ENCODE measurements at regions not wholly inside any gene's neighbourhood (a gene's known extent, or its start where the extent isn't known, plus 50 kb on each side); places are given as distances from the start of the nearest gene placed in this dataset.
"Not testable (repeated sequence)": the region's sequence is repeated elsewhere in the genome, so short reads cannot be mapped to it uniquely, and the experiment has no call there.

GRCh38 chr10:5576780-5577624, 52.2 kb downstream of the CALML3 start:
- ATAC-seq (no peak), DNase-seq (no peak)
- Histone ChIP-seq H3K36me3 (no peaks in the 10 kb centered on the region), H3K27me3 (no peaks in the 10 kb centered on the region), H3K9me3 (peaks cover 0 to 9% (median 0%) of the 10 kb centered on the region in 3 donors), H3K4me3 (no peak overlapping the region), H3K27ac (no peak overlapping the region), H3K4me1 (peaks cover 14 to 19% of the 10 kb centered on the region in 2 donors)
- TF ChIP-seq POLR2A (IDR thresholded peaks at IDR 0.05) (no peak), CTCF (IDR thresholded peaks at IDR 0.05 in 4 of 5, conservative IDR thresholded peaks at IDR 0.05 in 1 of 5) (no peak)
- in situ Hi-C loops (cut with MboI; ENCODE audit: low sequenced_read_pairs in 4 of 4) (no loop called here), intact Hi-C loops (cut with DNase I; ENCODE audit: low total_unique reads) (no loop called here)

DNA sequence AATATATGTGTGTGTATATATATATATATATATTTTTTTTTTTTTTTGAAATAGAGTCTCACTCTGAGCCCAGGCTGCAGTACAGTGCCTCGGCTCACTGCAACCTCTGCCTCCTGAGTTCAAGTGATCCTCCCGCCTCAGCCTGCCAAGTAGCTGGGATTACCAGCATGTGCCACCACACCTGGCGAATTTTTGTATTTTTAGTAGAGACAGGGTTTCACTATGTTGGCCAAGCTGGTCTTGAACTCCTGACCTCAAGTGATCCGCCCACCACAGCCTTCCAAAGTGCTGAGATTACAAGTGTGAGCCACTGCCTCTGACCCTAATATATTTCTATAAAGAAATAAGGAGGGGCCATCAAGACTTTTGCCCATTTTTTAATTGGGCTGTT, 55.3 kb downstream of the CALML3 start:
- intact Hi-C loops (cut with DNase I; ENCODE audit: low total_unique reads); in situ Hi-C loops (cut with MboI; ENCODE audit: low sequenced_read_pairs in 4 of 4): not testable (repeated sequence)

DNA sequence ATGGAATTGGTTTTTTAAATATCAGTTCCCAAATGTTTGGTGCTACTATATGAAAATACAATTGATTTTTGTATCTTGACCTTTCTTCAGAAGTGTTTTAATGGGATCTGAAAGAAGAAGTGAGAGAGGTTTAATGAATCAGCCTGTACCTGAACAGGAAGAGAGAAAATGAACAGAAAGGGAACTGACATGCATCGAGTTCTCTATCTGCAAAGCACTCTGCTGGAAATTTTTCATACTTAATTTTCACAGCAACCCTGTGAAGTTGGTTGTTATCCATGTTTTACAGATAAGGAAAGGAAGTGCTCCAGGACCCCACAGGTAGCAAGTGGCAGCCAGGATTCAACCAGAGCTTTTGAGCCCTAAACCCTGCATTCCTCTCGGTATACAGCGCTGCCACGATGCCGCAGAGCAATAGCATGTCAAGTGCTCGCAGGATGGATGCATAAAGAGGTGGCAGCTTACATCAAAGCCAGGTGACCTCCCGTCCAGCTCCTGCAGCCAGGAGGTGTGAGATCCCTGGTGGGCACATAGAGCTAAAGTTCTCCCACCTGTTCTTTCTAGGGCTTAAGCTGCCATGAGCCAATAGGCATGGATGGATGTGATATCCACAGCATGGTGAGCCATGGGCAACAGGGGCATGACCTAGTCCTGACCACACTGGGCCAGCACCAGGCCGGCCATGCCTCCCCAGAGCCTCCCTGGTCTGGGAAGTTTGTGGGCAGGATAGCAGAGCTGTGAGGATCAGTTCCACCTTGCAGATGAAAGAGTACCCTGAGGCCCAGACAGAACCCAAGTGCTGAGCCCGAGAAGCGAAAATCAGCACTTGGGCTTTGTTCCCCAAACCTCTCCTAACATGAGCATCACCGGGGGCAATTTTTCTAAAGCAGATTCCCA, 57.2 kb downstream of the CALML3 start:
- peaks cover 0 to 10% (median 0%) of the 10 kb centered on the region in 3 donors for H3K9me3 ChIP-seq
- no peaks in the 10 kb centered on the region for H3K36me3 ChIP-seq
- intact Hi-C loops (cut with DNase I; ENCODE audit: low total_unique reads) (no loop called here), in situ Hi-C loops (cut with MboI; ENCODE audit: low sequenced_read_pairs in 4 of 4) (no loop called here)
- no peak for ATAC-seq
- no peak overlapping the region for H3K4me3 ChIP-seq
- no peaks in the 10 kb centered on the region for H3K27me3 ChIP-seq
- peaks cover 0 to 8% of the 10 kb centered on the region in 2 donors for H3K4me1 ChIP-seq
- H3K27ac ChIP-seq: no peak overlapping the region
- no peak for DNase-seq
- no peak for TF ChIP-seq CTCF (IDR thresholded peaks at IDR 0.05 in 4 of 5, conservative IDR thresholded peaks at IDR 0.05 in 1 of 5)
- TF ChIP-seq POLR2A (IDR thresholded peaks at IDR 0.05): no peak

More for the DNA sequence above, 55.3 kb downstream of the CALML3 start:
- not testable (repeated sequence) for H3K27ac ChIP-seq, H3K9me3 ChIP-seq, H3K36me3 ChIP-seq, DNase-seq, H3K27me3 ChIP-seq, H3K4me1 ChIP-seq, ATAC-seq, H3K4me3 ChIP-seq

DNA sequence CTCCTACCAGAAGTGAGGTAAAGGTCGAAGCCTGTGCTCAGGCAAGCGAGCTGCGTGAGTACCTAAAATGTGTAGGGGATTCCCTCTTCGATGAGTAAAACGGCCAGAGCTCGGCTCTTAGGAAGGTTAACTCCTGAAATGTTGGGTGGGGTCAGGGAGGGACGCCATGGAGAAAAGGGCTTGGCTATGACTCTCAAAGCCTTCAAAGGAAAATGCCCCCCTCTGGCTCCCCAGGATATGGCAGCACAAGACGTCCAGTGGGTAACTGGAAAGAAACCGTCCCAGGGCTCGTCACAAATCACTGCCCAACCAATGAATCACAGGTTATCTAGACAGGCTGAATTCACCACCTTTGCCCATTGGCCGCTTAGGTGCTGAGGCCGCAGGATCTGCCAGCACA, 58.0 kb downstream of the CALML3 start:
- no peak for ATAC-seq
- no peak overlapping the region for H3K4me3 ChIP-seq
- intact Hi-C loops (cut with DNase I; ENCODE audit: low total_unique reads): no loop called here

More for the DNA sequence above, 58.0 kb downstream of the CALML3 start:
- no peaks in the 10 kb centered on the region for H3K36me3 ChIP-seq
- H3K9me3 ChIP-seq: peaks cover 0 to 10% (median 0%) of the 10 kb centered on the region in 3 donors
- TF ChIP-seq CTCF (IDR thresholded peaks at IDR 0.05 in 4 of 5, conservative IDR thresholded peaks at IDR 0.05 in 1 of 5): no peak
- DNase-seq: no peak
- no peaks in the 10 kb centered on the region for H3K27me3 ChIP-seq
- H3K27ac ChIP-seq: no peak overlapping the region
- in situ Hi-C loops (cut with MboI; ENCODE audit: low sequenced_read_pairs in 4 of 4): no loop called here
- H3K4me1 ChIP-seq: peaks cover 0 to 8% of the 10 kb centered on the region in 2 donors
